GM19025 (cell line): ENCODE measurements at regions not wholly inside any gene's neighbourhood (a gene's known extent, or its start where the extent isn't known, plus 50 kb on each side); places are given as distances from the start of the nearest gene placed in this dataset.

Experiments
- ATAC-seq: cut with Tn5 transposase; IDR thresholded peaks from one replicate; pipeline ENCODE4 v1.9.1; 2021; ENCODE audit warnings: mild to moderate bottlenecking, low read depth, moderate library complexity; ENCODE audit not compliant: unreplicated experiment

GRCh38 chr13:34815526-34815925 lies 126.5 kb upstream of the NBEA start:
- ATAC-seq, result no peak

- no peak for ATAC-seq
Observed at GRCh38 chr13:34816245-34816884, 125.7 kb upstream of the NBEA start.

DNA sequence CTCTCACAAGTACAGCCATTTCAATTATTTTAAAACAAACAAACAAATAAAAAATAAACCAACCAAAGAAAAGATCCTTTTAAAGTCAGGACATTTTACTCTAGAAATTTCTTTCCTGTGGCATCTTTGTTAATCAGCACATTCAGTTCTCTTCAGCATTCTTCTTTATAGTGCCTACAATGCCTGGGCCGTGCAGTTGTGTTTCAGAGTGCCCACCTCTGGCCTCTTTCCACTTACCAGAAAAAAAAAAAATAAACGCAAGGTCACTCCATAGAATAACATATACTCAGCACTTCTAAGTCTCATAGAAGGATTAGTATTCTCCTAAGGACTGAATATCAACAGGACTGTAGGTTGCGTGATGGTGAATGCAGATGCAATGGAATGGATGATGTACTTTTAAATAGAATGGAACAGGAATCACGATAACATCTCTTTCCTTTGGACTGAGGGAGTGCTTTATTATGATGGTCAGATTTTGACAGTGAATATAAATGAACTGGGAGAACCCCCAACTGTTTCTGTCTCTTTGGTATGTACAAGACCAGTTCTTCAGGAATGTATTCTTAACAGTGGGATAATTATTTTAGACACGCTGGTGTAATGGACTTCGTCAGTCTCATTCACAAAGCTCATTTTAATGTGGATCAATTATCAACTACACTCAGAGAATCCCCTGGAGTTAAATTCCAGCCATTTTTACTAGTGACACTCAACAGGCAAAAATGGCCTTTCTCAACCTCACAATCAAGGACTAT lies 125.0 kb upstream of the NBEA start:
- no peak for ATAC-seq

- no peak for ATAC-seq
Observed at GRCh38 chr13:34822650-34823049, 119.4 kb upstream of the NBEA start.

DNA sequence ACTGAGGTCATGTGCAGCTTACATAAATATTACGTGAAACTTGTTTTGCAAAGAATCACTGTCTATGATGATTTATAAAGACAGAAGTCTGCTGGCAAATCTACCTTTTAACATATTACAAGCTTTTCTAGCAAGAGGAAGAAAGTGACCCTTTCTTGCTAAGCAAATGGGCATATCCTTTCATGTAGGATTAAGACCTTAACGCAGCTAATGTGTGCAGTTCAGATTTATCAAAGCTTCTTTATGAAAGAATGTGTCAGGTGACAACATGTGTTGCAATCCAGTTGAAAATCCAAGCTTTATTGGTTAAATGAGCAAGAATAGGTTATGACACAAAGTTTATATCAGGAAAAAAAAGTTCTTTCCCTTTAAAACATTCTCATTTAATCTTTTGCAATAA lies 115.6 kb upstream of the NBEA start:
- no peak for ATAC-seq

DNA sequence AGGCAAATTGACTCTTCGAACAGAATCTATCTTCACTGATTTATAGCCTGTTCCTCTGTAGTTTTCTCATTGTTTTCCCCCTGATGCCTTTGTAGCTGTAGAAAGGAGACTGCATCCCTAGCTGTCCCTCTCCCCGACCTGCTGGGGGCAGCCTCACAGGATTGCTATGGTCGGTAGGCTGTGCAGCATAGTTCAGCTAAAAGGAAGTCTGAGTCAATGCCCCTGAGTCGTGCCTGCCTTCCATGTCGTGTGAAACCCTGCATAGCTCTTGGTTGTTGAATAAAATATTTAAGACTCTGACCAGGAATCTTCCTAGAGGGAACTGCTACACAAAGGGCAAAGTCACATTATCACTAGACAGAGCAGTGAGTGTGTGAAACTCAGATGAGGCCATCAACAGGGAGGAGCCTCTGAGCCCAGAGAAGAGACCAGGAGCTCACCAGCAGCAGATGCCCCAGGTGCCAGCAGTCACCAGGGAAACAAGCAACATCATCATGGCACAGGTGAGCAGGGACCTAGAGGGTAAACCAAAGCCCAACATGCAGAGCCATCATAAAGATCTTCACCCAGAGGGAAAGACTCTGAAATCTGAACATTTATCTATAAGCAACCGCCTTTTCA lies 108.4 kb upstream of the NBEA start:
- ATAC-seq, result no peak

GRCh38 chr13:34842466-34842865 lies 99.6 kb upstream of the NBEA start:
- no peak for ATAC-seq

DNA sequence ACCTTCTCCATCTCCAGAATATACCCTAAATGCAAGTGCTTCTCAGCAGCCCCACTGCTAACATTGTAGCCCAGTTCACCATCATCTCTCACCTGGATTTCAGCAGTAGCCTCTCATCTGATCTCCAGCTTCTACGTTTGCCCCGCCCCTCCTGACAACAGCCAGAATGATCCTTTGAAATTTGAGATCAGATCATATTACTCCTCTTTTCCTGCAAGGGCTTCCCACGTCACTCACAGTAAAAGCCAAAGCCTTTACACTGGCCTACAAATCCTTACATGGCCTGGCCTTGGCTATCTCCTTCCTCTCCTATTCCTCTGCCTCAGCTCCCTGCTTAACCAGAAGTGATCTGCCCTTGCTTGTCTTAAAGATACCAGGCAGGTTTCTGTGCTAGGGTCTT lies 94.3 kb upstream of the NBEA start:
- ATAC-seq, result no peak

GRCh38 chr13:34849406-34849805 lies 92.7 kb upstream of the NBEA start:
- ATAC-seq, result no peak

- no peak for ATAC-seq
Observed at GRCh38 chr13:34853161-34853560, 88.9 kb upstream of the NBEA start.

GRCh38 chr13:34857558-34858325 lies 84.3 kb upstream of the NBEA start:
- ATAC-seq, result no peak

DNA sequence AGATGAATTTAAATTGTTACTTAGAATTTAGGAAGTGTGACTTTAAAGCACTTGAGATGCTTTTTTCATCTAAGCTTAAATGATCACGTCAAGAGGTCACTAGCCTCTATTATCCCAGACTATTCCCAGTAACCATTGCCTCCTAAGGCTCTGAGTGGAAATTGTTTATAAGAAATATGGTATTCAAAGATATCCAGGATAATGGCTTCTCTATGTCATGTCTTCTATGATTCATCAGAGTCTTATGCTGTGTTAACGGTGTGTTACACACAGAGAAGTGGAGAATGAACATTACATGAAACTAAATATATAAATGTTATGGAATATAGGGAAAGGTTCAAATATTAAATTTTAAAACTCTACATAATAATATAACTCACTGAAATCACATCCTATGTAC lies 79.8 kb upstream of the NBEA start:
- no peak for ATAC-seq

GRCh38 chr13:34862716-34863115 lies 79.4 kb upstream of the NBEA start:
- ATAC-seq, result no peak

DNA sequence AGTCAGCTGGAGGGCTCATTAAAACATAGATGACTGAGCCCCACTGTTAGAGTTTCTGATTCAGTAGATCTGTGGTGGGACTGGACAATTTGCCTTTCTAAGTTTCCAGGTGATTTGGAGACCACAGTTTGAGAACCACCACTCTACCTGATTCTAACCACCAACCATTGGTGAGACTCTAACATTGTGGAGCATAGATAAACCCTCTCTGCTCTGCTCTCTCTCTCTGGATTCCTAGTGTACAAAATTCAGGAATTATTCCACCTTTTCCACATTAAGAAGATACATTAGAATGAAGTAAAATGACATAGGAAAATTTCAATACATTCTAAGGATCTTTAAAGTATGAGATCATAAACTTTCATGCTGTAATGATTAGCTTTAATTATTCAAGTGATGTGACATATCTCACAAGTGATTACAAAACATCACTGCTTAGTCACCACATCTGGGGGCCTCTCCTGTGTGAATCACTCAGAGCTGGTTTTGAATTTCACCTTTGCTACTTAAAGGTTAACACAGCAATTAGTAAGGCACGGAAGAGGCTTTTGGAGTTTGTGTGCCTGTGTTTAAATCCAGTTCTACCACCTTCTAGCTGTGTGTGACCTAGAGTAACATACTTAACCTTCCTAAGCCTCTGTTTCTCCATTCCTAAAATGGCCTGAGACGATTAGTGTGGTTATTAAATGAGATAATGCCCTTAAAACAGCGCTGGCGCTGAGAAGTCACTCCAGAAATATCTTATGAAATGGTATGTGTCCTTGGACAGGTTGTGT lies 78.5 kb upstream of the NBEA start:
- ATAC-seq, result no peak

- no peak for ATAC-seq
Observed at GRCh38 chr13:34864671-34865070, 77.4 kb upstream of the NBEA start.

- ATAC-seq, result no peak
Observed at GRCh38 chr13:34867590-34867989, 74.5 kb upstream of the NBEA start.

GRCh38 chr13:34868733-34869132 lies 73.3 kb upstream of the NBEA start:
- no peak for ATAC-seq

GRCh38 chr13:34869696-34870095 lies 72.4 kb upstream of the NBEA start:
- no peak for ATAC-seq

- ATAC-seq, result no peak
Observed at GRCh38 chr13:34878329-34878728, 63.7 kb upstream of the NBEA start.

DNA sequence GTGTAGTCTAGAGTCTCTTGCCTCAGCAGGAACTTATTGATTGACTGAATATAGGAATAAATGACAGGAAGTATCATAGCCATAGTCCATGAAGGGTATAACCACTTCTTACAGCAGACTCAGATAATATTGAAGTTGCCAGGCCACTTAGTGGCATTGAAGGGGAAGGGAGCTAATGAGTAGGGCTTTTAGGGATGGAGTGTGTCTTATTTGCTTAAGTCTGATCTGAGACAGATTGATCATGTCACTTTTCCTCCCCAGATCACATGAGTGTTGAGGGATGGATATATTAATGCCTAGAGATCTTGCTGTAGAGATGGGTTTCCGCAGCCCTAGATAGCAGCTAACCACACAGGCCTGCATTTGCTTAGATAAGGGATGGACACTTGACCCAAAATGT lies 62.2 kb upstream of the NBEA start:
- no peak for ATAC-seq
